ENCODE measurements at regions not wholly inside any gene's neighbourhood (a gene's known extent, or its start where the extent isn't known, plus 50 kb on each side); places are given as distances from the start of the nearest gene placed in this dataset.

DNA sequence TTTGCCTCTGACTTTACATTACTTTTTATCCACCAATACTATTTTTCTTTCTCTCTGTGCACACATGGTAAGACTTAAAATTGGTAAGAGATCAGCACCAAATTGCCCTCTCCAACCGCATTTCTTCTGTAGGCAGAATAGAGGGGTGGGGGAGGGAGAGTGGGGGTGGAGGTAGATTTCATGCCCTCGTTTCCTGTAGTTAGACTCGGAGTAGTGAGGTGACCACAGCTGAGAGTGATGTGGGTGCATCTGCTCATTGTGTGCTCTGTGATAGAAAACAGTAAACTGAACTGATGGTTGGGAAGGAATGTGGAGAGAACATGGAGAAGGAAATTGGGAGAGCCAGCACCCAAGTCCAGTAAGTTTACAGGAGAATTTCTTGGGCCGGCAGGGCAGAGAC lies 498.3 kb downstream of the IRX1 start:
- Histone ChIP-seq H3K27ac (no peak overlapping the region), H3K4me1 (ENCODE audit: control insufficient read depth in 1 of 2, low read depth in 2 of 2) (no peaks in the 10 kb centered on the region), H3K4me3 (no peak overlapping the region), H3K27me3 (replicated peaks; ENCODE audit: insufficient read depth) (no peaks in the 10 kb centered on the region), H3K9me3 (no peaks in the 10 kb centered on the region), H3K36me3 (no peaks in the 10 kb centered on the region)
- TF ChIP-seq, protein P1, sequence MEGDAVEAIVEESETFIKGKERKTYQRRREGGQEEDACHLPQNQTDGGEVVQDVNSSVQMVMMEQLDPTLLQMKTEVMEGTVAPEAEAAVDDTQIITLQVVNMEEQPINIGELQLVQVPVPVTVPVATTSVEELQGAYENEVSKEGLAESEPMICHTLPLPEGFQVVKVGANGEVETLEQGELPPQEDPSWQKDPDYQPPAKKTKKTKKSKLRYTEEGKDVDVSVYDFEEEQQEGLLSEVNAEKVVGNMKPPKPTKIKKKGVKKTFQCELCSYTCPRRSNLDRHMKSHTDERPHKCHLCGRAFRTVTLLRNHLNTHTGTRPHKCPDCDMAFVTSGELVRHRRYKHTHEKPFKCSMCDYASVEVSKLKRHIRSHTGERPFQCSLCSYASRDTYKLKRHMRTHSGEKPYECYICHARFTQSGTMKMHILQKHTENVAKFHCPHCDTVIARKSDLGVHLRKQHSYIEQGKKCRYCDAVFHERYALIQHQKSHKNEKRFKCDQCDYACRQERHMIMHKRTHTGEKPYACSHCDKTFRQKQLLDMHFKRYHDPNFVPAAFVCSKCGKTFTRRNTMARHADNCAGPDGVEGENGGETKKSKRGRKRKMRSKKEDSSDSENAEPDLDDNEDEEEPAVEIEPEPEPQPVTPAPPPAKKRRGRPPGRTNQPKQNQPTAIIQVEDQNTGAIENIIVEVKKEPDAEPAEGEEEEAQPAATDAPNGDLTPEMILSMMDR (IDR thresholded peaks at IDR 0.05), result no peak
- ATAC-seq (ENCODE audit: insufficient number of reproducible peaks, low FRiP score, low read depth), result no peak
- no peak for DNase-seq (ENCODE audit: low spot score)

DNA sequence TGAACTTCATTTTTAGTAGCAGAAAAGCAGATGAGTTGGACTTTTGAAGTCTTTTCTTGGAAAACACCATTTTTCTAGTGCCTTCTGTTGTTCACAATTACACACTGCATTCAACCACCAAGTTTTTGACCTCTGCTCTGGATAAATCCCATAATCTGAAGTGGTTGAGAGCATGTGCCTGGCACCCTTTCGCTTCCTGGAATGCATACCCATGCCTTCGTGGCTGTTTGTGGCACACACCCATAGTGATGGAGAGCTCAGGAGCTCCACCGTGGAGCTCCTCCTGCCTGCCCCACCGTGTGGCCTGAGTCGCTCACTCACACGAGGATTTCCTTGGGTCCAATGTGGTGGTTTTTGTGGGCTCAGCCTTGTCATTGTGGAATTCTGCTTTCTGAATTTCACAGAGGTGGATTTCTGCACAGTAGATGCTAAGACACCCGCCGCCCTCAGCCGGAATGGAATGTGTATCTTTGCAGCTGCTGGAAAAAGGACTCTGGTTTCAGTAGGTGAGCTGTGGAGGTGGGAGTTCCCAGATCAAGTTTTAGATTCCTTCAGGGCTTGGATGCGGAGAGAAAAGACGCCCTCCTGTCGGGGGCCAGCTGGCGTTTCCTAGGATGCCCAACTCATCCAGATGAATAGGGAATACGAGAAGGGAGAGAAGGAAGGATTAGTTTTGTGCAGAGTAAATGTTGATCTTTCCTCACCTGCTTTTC lies 500.4 kb downstream of the IRX1 start:
- Histone ChIP-seq H3K9me3 (no peaks in the 10 kb centered on the region), H3K36me3 (no peaks in the 10 kb centered on the region), H3K4me1 (ENCODE audit: control insufficient read depth in 1 of 2, low read depth in 2 of 2) (no peaks in the 10 kb centered on the region), H3K4me3 (no peak overlapping the region), H3K27me3 (replicated peaks; ENCODE audit: insufficient read depth) (no peaks in the 10 kb centered on the region), H3K27ac (no peak overlapping the region)
- DNase-seq (ENCODE audit: low spot score), result no peak
- ATAC-seq (ENCODE audit: insufficient number of reproducible peaks, low FRiP score, low read depth), result no peak
- TF ChIP-seq, protein P1 (IDR thresholded peaks at IDR 0.05), result no peak

DNA sequence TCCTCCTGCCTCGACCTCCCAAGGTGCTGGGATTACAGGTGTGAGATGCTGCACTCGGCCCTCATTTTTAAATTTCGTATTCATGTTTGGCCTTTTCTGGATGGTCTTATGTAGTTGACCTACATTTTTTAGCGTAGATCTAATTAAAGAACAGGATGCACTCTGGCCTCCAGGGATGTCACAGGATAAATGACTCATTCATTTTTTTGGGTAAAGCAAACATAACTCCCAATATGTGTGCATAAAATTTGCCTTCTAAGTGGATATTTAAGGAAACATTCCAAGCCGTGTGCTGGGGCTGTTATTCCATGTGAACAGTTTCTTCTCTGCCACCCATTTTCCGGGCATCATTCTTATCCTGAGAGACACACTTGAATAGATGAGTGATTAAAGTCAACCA lies 501.6 kb downstream of the IRX1 start:
- no peaks in the 10 kb centered on the region for H3K36me3 ChIP-seq
- no peaks in the 10 kb centered on the region for H3K27me3 ChIP-seq (replicated peaks; ENCODE audit: insufficient read depth)
- ATAC-seq (ENCODE audit: insufficient number of reproducible peaks, low FRiP score, low read depth), result no peak
- TF ChIP-seq, protein P1 (IDR thresholded peaks at IDR 0.05), result no peak
- no peak overlapping the region for H3K4me3 ChIP-seq
- DNase-seq (ENCODE audit: low spot score), result no peak
- no peaks in the 10 kb centered on the region for H3K4me1 ChIP-seq (ENCODE audit: control insufficient read depth in 1 of 2, low read depth in 2 of 2)
- no peak overlapping the region for H3K27ac ChIP-seq
- no peaks in the 10 kb centered on the region for H3K9me3 ChIP-seq

DNA sequence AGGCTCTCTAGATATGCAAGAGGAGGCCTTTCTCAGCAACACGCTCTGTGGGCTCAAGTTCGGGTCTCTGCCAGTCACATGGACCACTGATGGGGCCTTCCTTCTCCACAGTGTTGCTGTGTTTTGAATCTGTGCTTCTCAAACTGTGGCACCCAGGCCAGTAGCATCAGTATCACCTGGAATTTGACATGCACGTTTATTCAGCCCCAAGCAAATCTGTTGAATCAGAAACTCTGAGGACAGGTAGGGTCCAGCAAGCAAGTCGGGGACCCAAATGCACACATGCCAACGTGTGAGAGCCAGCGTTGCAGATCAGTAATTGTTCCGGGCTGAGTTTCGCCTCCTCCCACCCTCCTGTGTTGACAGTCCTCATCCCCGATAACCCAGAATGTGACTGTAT lies 502.6 kb downstream of the IRX1 start:
- Histone ChIP-seq H3K27ac (no peak overlapping the region), H3K4me3 (no peak overlapping the region), H3K27me3 (replicated peaks; ENCODE audit: insufficient read depth) (no peaks in the 10 kb centered on the region), H3K9me3 (no peaks in the 10 kb centered on the region), H3K36me3 (no peaks in the 10 kb centered on the region), H3K4me1 (ENCODE audit: control insufficient read depth in 1 of 2, low read depth in 2 of 2) (no peaks in the 10 kb centered on the region)
- ATAC-seq (ENCODE audit: insufficient number of reproducible peaks, low FRiP score, low read depth), result no peak
- DNase-seq (ENCODE audit: low spot score), result no peak
- TF ChIP-seq, protein P1 (IDR thresholded peaks at IDR 0.05), result no peak

DNA sequence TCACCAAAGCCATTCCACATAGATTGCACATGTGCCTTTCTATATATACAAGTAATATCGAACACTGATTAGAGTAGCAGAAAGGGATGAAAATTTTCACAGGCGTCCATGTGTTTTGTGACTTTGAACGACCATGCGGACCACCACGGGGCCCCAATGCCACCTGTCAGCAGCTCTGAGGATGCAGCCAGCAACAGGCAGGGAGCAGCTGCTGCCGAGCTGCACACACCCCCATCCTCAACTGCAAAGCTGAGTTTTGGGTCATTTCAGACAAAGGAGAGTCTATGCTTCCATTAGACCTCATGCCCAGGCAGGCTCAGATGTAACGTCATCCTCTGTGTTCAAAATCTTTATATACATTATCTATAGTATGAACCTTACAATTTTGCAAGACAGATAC lies 503.8 kb downstream of the IRX1 start:
- Histone ChIP-seq H3K27ac (no peak overlapping the region), H3K27me3 (replicated peaks; ENCODE audit: insufficient read depth) (no peaks in the 10 kb centered on the region), H3K4me1 (ENCODE audit: control insufficient read depth in 1 of 2, low read depth in 2 of 2) (no peaks in the 10 kb centered on the region), H3K36me3 (no peaks in the 10 kb centered on the region), H3K9me3 (no peaks in the 10 kb centered on the region), H3K4me3 (no peak overlapping the region)
- DNase-seq (ENCODE audit: low spot score) (no peak), ATAC-seq (ENCODE audit: insufficient number of reproducible peaks, low FRiP score, low read depth) (no peak)
- TF ChIP-seq, protein P1 (IDR thresholded peaks at IDR 0.05), result no peak

Data from thoracic aorta (tissue), 2 donors.